AG04450 (cell line): ENCODE measurements at regions not wholly inside any gene's neighbourhood (a gene's known extent, or its start where the extent isn't known, plus 50 kb on each side); places are given as distances from the start of the nearest gene placed in this dataset.

Source experiments
- CTCF ChIA-PET: fragments of 300-600, 350-600 bp; formaldehyde crosslinking; extraction: SDS; loops from one replicate; lab custom pipeline; 2022; ENCODE audit warnings: antibody characterized with exemption, inconsistent platforms; lab: Charles Lee
- POLR2A ChIA-PET: fragments of 350-600 bp; formaldehyde crosslinking; extraction: SDS; loops from one replicate; lab custom pipeline; 2021; ENCODE audit warnings: antibody characterized with exemption, inconsistent platforms; lab: Yijun Ruan, JAX
- DNase-seq: peaks from one replicate; pipeline ENCODE4 v3.0.0-alpha.2; 2011; ENCODE audit warnings: low read depth, low spot score
- H3K27ac ChIP-seq: one replicate; pipeline ENCODE4 v1.5.1; 2012; ENCODE audit warnings: low read depth, low read length, control low read depth
- H3K27me3 ChIP-seq: one replicate; pipeline ENCODE4 v1.6.0; 2012; ENCODE audit warnings: low read length; ENCODE audit not compliant: control insufficient read depth, insufficient read depth
- H3K4me3 ChIP-seq: 2 replicates; pipeline ENCODE4 v1.5.1; 2011; ENCODE audit warnings: mild to moderate bottlenecking, low read depth, low read length, control low read depth
- H3K9me3 ChIP-seq: 2 replicates; pipeline ENCODE4 v1.5.1; 2012; ENCODE audit warnings: low read length; ENCODE audit not compliant: control insufficient read depth, insufficient read depth
- CTCF ChIP-seq: IDR thresholded peaks from 2 replicates; pipeline ENCODE4 v1.5.1; 2011; ENCODE audit warnings: low read depth, low read length, control low read depth, inconsistent platforms

GRCh38 chr6:44698602-44699001 is 311.1 kb downstream of the CDC5L start:
- DNase-seq = no peak
- no peak overlapping the region for H3K27ac ChIP-seq
- no peak for TF ChIP-seq CTCF
- H3K27me3 ChIP-seq = peaks cover 6% of the 10 kb centered on the region
- CTCF ChIA-PET = no interaction called here
- POLR2A ChIA-PET = no interaction called here
- no peak overlapping the region for H3K4me3 ChIP-seq
- no peaks in the 10 kb centered on the region; the same call in 1 of the 2 replicates for H3K9me3 ChIP-seq

GRCh38 chr6:44699082-44699481 is 311.6 kb downstream of the CDC5L start:
- ChIA-PET POLR2A (no interaction called here), CTCF (no interaction called here)
- no peak for TF ChIP-seq CTCF
- H3K9me3 ChIP-seq = no peaks in the 10 kb centered on the region; the same call in 1 of the 2 replicates
- no peak overlapping the region for H3K4me3 ChIP-seq
- no peak for DNase-seq
- H3K27me3 ChIP-seq = peaks cover 6% of the 10 kb centered on the region
- H3K27ac ChIP-seq = no peak overlapping the region

DNA sequence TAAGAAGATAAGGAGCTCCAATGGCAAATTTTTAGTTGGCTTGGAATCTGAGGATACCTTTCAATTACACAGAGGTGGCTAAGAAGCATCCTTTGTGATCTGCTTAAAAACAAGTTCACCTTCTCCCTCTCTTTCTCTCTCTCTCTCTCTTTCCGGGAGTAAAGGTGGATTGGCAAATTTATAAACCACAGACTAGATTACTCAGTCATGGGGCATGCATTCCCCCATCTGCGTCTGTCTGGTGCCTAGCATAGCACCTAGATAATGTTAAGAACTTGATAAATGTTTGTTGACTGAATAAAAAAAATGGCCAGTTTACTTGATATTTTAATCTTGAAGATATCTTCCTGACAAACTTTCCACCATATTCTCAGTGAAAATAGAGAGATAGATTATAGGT is 312.3 kb downstream of the CDC5L start:
- Histone ChIP-seq H3K4me3 (no peak overlapping the region), H3K27me3 (peaks cover 6% of the 10 kb centered on the region), H3K27ac (no peak overlapping the region), H3K9me3 (no peaks in the 10 kb centered on the region; the same call in 1 of the 2 replicates)
- TF ChIP-seq CTCF = no peak
- DNase-seq = no peak
- CTCF ChIA-PET = no interaction called here
- POLR2A ChIA-PET = no interaction called here

DNA sequence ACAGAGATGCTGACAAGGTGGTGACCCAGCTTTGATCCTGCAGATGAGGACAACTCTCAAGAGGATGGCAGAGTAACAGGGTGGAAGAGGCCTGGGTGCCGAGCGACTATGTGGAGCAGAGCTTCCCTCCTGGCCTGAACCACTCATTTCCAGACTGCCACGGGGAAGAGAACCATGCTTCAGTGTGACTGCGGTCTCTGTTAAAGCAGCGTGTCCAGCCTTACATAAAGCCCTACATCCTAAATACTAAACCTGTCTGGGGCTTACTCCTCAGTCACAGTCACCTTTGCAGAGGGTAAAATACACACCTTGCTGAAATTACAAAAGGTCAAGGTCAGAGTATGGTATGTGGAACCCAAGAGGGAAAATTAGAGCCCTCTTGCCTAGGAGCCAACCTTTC is 312.9 kb downstream of the CDC5L start:
- TF ChIP-seq CTCF = no peak
- no peaks in the 10 kb centered on the region; the same call in 1 of the 2 replicates for H3K9me3 ChIP-seq
- H3K27ac ChIP-seq = no peak overlapping the region
- ChIA-PET CTCF (no interaction called here), POLR2A (no interaction called here)
- H3K4me3 ChIP-seq = no peak overlapping the region
- H3K27me3 ChIP-seq = peaks cover 6% of the 10 kb centered on the region
- DNase-seq = no peak

- Histone ChIP-seq H3K9me3 (no peaks in the 10 kb centered on the region; the same call in 1 of the 2 replicates), H3K27ac (no peak overlapping the region), H3K27me3 (peaks cover 9% of the 10 kb centered on the region), H3K4me3 (no peak overlapping the region)
- POLR2A ChIA-PET = no interaction called here
- no peak for TF ChIP-seq CTCF
- DNase-seq = no peak
- CTCF ChIA-PET = interaction anchor here (1.3 kb wide), 1 partner anchor 45 kb away, joined by 3 read pairs; no protein-coding TSS in a partner anchor
Measured at GRCh38 chr6:44701038-44701636, 313.6 kb downstream of the CDC5L start.
